T-helper 1 cell treated with Interleukin-12 subunit alpha and Interleukin-12 subunit beta and Interleukin-4 antibody, amounts not matched to agents 30 μg/mL and 1 μg/mL, for 36 hours (primary cell): ENCODE measurements at regions not wholly inside any gene's neighbourhood (a gene's known extent, or its start where the extent isn't known, plus 50 kb on each side); places are given as distances from the start of the nearest gene placed in this dataset.

ENCODE experiments used
- H3K27ac Mint-ChIP-seq: one replicate; pipeline ENCODE4 v1.8.0; 2021; ENCODE audit warnings: mild to moderate bottlenecking, mixed read lengths
- H3K27me3 Mint-ChIP-seq: one replicate; pipeline ENCODE4 v1.8.0; 2021; ENCODE audit warnings: low read depth, mixed read lengths
- H3K36me3 Mint-ChIP-seq: one replicate; pipeline ENCODE4 v1.8.0; 2021; ENCODE audit warnings: low read depth, mixed read lengths
- H3K4me1 Mint-ChIP-seq: one replicate; pipeline ENCODE4 v1.8.0; 2021; ENCODE audit warnings: low read depth, mixed read lengths
- H3K4me3 Mint-ChIP-seq: one replicate; pipeline ENCODE4 v1.8.0; 2021; ENCODE audit warnings: mild to moderate bottlenecking, moderate library complexity, mixed read lengths
- H3K9me3 Mint-ChIP-seq: one replicate; pipeline ENCODE4 v1.8.0; 2021; ENCODE audit warnings: mixed read lengths

DNA sequence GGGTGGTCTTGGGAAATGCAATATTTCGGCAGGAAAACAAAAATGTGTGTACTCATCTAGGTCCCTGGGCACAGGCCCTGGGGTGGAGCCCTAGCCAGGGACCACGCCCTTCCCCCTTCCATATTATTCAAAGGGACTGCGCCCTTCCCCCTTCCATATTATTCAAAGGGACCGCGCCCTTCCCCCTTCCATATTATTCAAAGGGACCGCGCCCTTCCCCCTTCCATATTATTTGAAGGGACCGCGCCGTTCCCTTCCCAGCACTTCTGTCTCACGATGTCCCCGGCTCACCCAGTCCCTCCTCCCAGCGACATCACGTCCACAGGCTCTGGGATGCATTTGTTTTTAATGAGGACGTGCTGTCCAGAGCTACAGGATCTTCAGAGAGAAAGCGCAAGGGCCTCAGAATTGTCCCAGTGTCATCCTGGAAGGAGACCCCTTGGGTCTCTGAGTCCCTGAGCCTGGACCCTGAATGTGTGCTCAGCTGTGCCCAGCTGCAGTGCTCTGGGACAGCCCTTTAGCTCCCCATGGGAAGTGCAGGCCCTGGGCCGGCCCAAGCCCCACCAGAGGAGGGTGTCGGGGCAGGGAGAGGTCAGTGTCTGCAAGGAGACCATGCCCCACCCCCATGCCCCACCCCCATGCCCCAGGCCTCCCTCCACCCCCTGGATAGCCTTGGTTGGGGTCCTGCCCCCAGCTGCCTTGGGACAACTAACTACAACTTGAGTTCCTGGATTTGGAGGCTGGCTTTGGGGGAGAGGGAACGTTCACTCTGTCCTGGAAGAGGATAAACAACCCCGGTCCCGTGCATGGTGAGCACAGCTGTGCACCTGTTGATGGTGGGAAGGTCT is 810.0 kb downstream of the BRD1 start:
- Mint-ChIP-seq H3K4me3 (no peak overlapping the region), H3K4me1 (no peaks in the 10 kb centered on the region), H3K27me3 (no peaks in the 10 kb centered on the region), H3K27ac (no peak overlapping the region), H3K9me3 (no peaks in the 10 kb centered on the region), H3K36me3 (no peaks in the 10 kb centered on the region)

GRCh38 chr22:49016909-49017481 is 810.7 kb downstream of the BRD1 start:
- no peaks in the 10 kb centered on the region for H3K4me1 Mint-ChIP-seq

DNA sequence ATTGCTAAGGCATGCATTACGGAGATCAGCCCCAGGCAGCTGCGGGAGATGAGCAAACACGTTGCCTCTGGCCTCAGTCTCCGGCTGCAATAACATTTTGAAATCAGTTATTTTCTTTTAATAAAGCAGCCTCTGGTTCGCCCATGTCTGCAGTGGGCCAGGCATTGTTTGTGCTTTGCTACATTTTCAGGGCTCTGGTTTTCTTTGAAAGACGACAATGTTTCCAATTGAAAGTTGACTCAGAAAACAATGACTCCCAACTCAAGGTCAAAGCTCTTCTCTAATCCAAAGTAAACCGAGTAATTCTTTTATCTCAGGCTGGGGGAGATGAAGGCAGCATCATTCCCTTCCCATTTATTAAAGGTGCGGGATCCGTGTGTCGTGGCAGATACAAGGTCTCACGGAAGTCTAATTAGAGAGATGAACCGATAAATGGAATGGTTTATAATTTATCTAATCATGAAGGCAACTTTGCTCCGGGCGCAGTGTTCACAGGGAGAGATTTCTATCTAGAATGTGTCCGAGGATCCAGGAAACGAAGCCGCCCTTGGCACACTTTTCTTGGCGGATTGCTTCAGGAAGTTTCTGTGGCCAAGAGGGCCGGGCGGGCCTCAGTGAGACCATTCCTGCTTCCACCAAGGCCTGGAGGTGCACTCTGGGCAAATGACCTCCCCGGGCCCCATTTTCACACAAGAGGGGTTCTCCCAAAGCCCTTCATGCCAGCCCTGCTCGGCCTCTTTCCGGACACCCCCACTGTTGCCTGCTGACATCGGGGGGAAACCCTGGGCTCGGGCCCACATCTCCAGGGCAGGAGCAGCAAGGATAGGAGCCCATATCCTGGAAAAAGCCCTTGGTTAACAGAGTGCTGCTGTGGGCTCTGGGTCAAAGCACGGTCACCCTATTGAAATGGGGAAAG is 811.4 kb downstream of the BRD1 start:
- Mint-ChIP-seq H3K27ac (no peak overlapping the region), H3K4me1 (no peaks in the 10 kb centered on the region), H3K9me3 (no peaks in the 10 kb centered on the region), H3K4me3 (no peak overlapping the region), H3K27me3 (no peaks in the 10 kb centered on the region), H3K36me3 (no peaks in the 10 kb centered on the region)

More at GRCh38 chr22:49016909-49017481, 810.7 kb downstream of the BRD1 start:
- Mint-ChIP-seq H3K4me3 (no peak overlapping the region), H3K9me3 (no peaks in the 10 kb centered on the region), H3K36me3 (no peaks in the 10 kb centered on the region), H3K27ac (no peak overlapping the region), H3K27me3 (no peaks in the 10 kb centered on the region)

- H3K9me3 Mint-ChIP-seq, result no peaks in the 10 kb centered on the region
- no peaks in the 10 kb centered on the region for H3K36me3 Mint-ChIP-seq
- no peak overlapping the region for H3K4me3 Mint-ChIP-seq
- H3K27me3 Mint-ChIP-seq, result no peaks in the 10 kb centered on the region
- no peaks in the 10 kb centered on the region for H3K4me1 Mint-ChIP-seq
- no peak overlapping the region for H3K27ac Mint-ChIP-seq
These were observed 812.2 kb downstream of the BRD1 start for GRCh38 chr22:49015459-49015858.

DNA sequence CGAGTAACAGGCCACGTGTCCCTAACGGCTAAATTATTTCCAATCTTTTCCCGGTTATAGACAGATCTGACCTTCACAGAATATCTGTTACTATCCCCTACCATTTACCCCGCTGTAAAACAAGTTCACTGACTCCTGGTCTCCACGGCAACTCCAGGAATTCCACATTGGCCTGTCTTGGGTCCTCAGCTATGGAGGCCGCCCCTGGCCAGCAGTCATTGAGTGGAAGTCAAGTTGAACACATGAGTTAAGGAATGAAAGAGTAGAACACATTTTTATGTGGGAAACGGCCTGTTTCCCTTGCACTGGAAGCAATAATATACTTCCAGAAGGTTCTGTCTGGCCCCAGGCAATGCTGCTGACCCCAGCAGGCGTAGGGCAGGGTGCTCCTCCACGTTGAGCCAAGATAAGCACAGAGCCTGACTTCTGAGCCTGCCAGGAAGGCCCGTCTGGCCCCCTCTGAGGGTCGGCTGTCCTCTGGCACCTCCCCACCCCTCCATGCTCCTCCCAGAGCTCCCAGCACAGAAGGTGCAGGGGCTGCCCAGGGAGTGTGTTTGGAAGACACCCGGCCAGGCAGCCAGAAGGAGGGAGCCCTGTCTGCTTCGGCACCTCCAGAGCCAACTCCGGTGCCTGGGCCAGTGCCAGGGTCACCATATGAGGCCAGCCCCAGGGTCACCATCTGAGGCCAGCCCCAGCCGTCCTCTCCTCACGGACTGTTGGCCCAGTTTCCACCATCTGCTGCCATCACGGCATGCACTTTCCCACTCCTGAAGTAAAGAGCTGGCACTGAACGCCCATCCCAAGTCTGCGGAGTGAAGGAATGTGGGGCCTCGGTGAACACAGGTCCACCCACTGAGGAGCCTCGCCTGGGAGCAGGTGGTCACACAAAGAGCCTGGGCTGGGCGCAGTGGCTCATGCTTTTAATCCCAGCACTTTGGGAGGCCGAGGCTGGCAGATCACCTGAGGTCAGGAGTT is 813.2 kb downstream of the BRD1 start:
- no peaks in the 10 kb centered on the region for H3K4me1 Mint-ChIP-seq
- H3K9me3 Mint-ChIP-seq, result no peaks in the 10 kb centered on the region
- H3K27ac Mint-ChIP-seq, result no peak overlapping the region
- H3K4me3 Mint-ChIP-seq, result no peak overlapping the region
- no peaks in the 10 kb centered on the region for H3K36me3 Mint-ChIP-seq
- H3K27me3 Mint-ChIP-seq, result no peaks in the 10 kb centered on the region

DNA sequence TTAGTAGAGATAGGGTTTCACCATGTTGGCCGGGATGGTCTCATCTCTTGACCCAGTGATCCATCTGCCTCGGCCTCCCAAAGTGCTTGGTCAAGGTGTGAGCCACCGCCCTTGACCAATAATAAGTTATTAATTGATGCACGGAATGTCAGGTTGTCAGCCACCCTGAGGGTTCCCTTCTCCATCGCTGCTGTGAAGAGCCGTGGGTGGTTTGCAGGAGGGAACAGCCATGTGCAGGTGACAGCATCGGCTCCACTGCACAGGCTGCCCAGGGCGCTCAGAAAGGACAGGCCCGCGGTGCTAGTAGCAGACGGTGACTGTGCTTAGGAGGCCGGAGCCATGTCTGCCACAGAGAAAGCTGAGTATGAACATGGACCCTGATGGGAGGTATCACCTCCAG is 814.0 kb downstream of the BRD1 start:
- no peaks in the 10 kb centered on the region for H3K36me3 Mint-ChIP-seq
- no peak overlapping the region for H3K27ac Mint-ChIP-seq
- H3K4me3 Mint-ChIP-seq, result no peak overlapping the region
- no peaks in the 10 kb centered on the region for H3K27me3 Mint-ChIP-seq
- no peaks in the 10 kb centered on the region for H3K9me3 Mint-ChIP-seq
- H3K4me1 Mint-ChIP-seq, result no peaks in the 10 kb centered on the region

DNA sequence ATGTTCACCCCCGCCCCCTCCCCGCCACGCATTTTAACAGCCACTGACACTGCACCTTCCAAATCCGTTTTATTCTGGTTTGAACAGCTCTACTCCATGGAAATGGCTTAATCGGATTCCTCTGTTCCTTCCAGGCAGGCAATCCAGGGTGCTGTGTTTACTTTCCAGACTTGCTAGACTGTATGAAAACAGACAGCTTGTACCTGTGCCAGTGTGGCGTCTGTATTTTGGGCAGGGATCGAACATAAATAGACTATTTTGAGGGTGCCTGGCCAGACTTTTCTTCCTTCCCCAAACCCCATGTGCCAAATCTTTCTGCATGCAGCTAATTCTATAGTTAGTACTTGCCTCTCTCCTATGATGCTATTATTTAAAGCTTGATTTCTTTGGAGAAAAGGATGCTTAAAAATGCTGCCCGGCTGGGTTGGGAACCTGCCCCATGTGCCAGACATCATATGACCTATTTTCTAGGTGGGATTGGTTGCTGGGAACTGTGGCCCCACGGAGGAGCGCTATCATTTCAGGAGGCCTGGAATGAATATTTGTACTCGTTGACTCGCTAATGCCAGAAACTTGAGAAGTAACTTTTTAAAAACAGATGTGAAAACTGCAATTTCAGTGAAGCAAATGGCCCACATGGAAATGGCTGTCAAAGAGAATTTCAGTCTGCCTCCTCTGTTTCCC is 814.8 kb downstream of the BRD1 start:
- no peaks in the 10 kb centered on the region for H3K27me3 Mint-ChIP-seq
- no peaks in the 10 kb centered on the region for H3K4me1 Mint-ChIP-seq

DNA sequence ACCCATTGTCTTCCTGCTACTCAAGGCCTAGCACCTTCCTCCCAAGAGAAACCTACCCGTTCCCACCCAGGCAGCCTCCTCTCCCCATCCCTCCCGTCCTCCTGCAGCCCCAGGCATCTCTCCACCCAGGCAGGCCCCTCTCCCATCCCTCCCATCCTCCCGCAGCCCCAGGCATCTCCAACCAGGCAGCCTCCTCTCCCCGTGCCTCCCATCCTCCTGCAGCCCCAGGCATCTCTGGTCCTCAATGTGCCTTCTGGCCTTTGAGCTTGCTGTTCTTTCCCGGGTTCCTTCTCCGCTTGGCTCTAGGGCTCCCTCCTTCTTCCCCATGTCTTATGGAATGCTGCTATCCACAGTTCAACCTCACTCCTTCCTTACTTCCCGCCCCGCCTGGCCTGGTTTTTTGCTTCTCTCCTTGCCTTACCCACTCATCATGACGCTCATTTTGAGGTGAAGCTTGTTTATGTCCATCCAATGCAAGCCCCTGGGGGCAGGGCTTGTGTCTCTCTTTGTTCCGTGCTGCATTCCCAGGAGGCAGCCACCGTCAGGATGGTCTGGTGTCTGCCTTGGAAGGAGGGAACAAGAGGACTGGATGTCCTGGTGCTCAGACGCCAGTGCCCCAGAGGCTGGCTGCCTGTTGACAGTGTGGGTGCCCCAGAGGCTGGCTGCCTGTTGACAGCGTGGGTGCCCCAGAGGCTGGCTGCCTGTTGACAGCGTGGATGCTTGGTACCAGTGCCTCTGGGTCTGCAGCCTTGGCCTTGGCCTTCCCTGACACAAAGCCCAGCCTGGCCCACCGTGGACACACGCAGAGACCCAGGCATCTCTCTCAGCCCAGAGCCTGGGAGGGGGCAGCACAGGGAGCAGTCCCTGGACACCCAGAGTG is 815.7 kb downstream of the BRD1 start:
- H3K27me3 Mint-ChIP-seq, result no peaks in the 10 kb centered on the region
- H3K27ac Mint-ChIP-seq, result no peak overlapping the region
- no peaks in the 10 kb centered on the region for H3K9me3 Mint-ChIP-seq
- no peaks in the 10 kb centered on the region for H3K36me3 Mint-ChIP-seq
- no peak overlapping the region for H3K4me3 Mint-ChIP-seq
- H3K4me1 Mint-ChIP-seq, result no peaks in the 10 kb centered on the region

More for the DNA sequence above, 814.8 kb downstream of the BRD1 start:
- H3K9me3 Mint-ChIP-seq, result no peaks in the 10 kb centered on the region
- no peak overlapping the region for H3K4me3 Mint-ChIP-seq
- no peak overlapping the region for H3K27ac Mint-ChIP-seq
- H3K36me3 Mint-ChIP-seq, result no peaks in the 10 kb centered on the region

DNA sequence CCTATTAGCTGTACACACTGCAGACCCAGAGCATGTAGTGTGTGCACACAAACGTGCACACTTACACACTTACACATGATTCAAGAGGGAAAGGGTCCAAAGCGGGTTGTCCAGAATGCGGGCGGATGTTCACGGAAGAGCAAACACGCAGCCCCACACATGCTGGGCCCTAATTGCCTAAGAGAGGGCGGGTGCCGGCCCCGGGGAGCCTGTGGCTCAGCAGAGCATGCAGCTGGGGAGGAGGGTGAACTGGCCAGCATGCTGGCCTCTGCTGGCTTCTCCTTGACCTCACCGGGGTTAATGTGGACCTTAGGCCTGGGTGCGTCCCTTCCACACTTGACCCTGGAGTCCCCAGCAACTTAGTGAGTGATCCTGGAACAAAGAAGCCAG is 816.3 kb downstream of the BRD1 start:
- no peak overlapping the region for H3K4me3 Mint-ChIP-seq
- H3K4me1 Mint-ChIP-seq, result no peaks in the 10 kb centered on the region
- no peak overlapping the region for H3K27ac Mint-ChIP-seq
- no peaks in the 10 kb centered on the region for H3K27me3 Mint-ChIP-seq
- H3K36me3 Mint-ChIP-seq, result no peaks in the 10 kb centered on the region
- no peaks in the 10 kb centered on the region for H3K9me3 Mint-ChIP-seq

DNA sequence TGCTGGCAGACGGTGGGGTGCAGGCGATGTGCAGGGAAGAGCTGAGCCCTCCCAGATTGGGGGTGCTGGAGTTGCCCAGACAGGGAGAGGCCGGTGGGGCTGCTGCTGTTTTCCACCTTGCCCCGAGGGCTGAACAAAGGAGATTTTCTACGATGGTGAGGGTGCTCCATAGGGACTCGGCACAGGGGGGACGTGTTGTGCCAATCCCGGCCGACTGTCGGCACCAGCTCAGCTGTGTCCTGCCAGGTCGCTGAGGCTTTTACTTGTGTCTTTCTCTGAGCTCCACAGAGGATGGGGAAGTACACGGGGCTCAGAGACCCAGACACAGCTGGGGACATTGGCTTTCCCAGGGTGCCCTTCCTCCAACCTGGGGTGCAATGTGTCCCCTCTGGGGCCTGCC is 816.8 kb downstream of the BRD1 start:
- Mint-ChIP-seq H3K36me3 (no peaks in the 10 kb centered on the region), H3K9me3 (no peaks in the 10 kb centered on the region), H3K4me3 (no peak overlapping the region), H3K4me1 (no peaks in the 10 kb centered on the region), H3K27me3 (no peaks in the 10 kb centered on the region), H3K27ac (no peak overlapping the region)

GRCh38 chr22:49010070-49010863 is 817.4 kb downstream of the BRD1 start:
- H3K36me3 Mint-ChIP-seq, result no peaks in the 10 kb centered on the region
- H3K4me1 Mint-ChIP-seq, result no peaks in the 10 kb centered on the region
- H3K4me3 Mint-ChIP-seq, result no peak overlapping the region
- H3K27ac Mint-ChIP-seq, result no peak overlapping the region
- no peaks in the 10 kb centered on the region for H3K9me3 Mint-ChIP-seq
- no peaks in the 10 kb centered on the region for H3K27me3 Mint-ChIP-seq

DNA sequence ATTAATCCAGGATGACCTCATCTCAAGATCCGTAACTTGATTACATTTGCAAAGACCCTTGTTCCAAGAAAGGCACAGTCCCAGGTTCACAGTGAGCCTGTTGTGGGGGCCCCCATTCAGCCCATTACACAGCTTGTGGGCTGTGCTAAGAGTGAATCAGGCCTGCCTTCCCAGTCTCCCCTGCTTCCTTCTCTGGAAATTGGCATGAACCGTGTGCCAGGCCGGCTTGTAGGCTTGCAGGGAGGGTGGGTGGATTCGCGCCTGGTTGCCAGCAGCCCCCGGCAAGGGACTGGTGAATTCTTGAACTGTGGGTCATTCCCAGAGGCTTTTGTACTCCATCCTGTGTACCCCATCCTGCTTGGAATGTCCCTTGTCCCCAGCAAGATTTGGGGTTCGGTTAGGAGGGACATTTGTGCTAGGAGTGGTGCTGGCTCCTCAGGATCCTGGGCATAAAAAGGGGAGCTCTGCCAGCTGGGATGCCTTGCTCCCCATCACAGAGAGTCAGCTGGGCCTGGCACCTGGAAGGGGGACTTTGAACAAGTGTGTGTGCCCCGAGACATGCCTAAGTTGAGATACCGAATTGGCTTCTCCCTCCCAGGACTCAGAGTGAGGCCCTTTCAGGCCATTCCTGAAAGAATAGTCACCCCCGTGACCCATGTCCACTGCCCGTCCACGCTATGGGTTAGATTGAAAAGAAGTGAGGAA is 818.2 kb downstream of the BRD1 start:
- Mint-ChIP-seq H3K4me3 (no peak overlapping the region), H3K27me3 (no peaks in the 10 kb centered on the region), H3K9me3 (no peaks in the 10 kb centered on the region), H3K4me1 (no peaks in the 10 kb centered on the region), H3K27ac (no peak overlapping the region), H3K36me3 (no peaks in the 10 kb centered on the region)
